Fibroblast of lung (primary cell): ENCODE measurements at regions not wholly inside any gene's neighbourhood (a gene's known extent, or its start where the extent isn't known, plus 50 kb on each side); places are given as distances from the start of the nearest gene placed in this dataset.

Experiments
- CTCF ChIP-seq, 2 donors: IDR thresholded peaks in 1 of 2; conservative IDR thresholded peaks in 1 of 2; 1 replicate in 1 of 2; 2 replicates in 1 of 2; pipeline ENCODE4 v1.5.1; 2011 to 2012; ENCODE audit warnings: low read length in 2 of 2, control low read depth in 1 of 2, inconsistent platforms in 1 of 2, low read depth in 1 of 2, mild to moderate bottlenecking in 1 of 2
- EZH2 ChIP-seq: IDR thresholded peaks from 2 replicates; pipeline ENCODE4 v1.5.1; 2012; ENCODE audit warnings: low read length, control low read depth, mild to moderate bottlenecking; ENCODE audit errors: missing control alignments

DNA sequence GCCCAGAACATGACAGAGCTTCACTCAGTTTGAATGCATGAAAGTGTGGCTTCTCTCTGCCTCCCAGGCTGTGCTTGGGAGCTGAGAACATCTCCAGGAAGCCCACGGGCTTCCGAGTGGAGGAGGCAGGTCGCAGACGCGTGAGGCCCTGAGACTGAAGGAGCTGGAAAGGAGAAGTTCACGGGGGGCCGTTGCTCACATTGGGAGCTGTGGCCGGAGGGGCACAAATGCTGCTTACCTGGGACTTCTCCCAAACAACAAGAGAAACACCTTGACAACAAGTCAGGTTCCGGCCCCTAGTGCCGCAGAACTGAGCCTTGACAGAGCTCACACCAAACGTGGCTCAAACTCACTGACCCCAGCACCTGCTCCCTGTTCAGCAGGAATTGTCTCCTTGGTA lies 207.0 kb downstream of the BRD1 start:
- TF ChIP-seq CTCF (conservative IDR thresholded peaks at IDR 0.05 in 1 of 2, IDR thresholded peaks at IDR 0.05 in 1 of 2; ENCODE audit: low read depth in 1 of 2, low read length in 2 of 2) (no peak), EZH2 (no peak)
